Endothelial cell of umbilical vein (primary cell): ENCODE measurements at regions not wholly inside any gene's neighbourhood (a gene's known extent, or its start where the extent isn't known, plus 50 kb on each side); places are given as distances from the start of the nearest gene placed in this dataset.

Source experiments
- BruUV-seq: library from RNA; stranded (reverse); fragments of 400-500 nt; replicated peaks from 2 replicates; lab custom pipeline; 2021; lab: Mats Ljungman, UMichigan
- CTCF ChIA-PET: fragments of 300-600, 350-600 bp; sonication (Branson Sonifier 250); formaldehyde crosslinking; loops from one replicate; lab custom pipeline; 2021; ENCODE audit warnings: antibody characterized with exemption, inconsistent platforms; lab: Charles Lee
- POLR2A ChIA-PET: fragments of 300-600, 350-600 bp; sonication (Branson Sonifier 250); formaldehyde crosslinking; loops from one replicate; lab custom pipeline; 2021; ENCODE audit warnings: antibody characterized with exemption, inconsistent platforms; lab: Charles Lee
- DNase-seq: peaks from one replicate; pipeline ENCODE4 v3.0.0-alpha.2; 2011; ENCODE audit warnings: low read depth, low spot score
- FAIRE-seq: peaks from 2 replicates; lab custom pipeline; 2011; peaks lifted over from hg19 to GRCh38; lab: Jason Lieb, UNC
- H2AFZ ChIP-seq: 2 replicates; pipeline ENCODE4 v1.6.0; 2012; ENCODE audit warnings: low read depth, low read length, control low read depth, inconsistent platforms
- H3K27ac ChIP-seq: 2 replicates; pipeline ENCODE4 v1.5.1; 2011; ENCODE audit warnings: low read depth, mild to moderate bottlenecking, control low read depth, low read length, moderate library complexity; ENCODE audit not compliant: insufficient read depth
- H3K27me3 ChIP-seq, 2 experiments: 2 replicates each; pipeline versions ENCODE4 v1.6.0 to v1.6.1; 2011; ENCODE audit warnings: low read length in 2 of 2, mixed read lengths in 1 of 2; ENCODE audit not compliant: control insufficient read depth in 2 of 2, insufficient read depth in 2 of 2
- H3K36me3 ChIP-seq, 2 experiments: 2 replicates in 1 of 2; 3 replicates in 1 of 2; pipeline ENCODE4 v1.5.1; 2011; ENCODE audit warnings: low read length in 2 of 2, mild to moderate bottlenecking in 1 of 2, moderate library complexity in 1 of 2; ENCODE audit not compliant: control insufficient read depth in 2 of 2, insufficient read depth in 2 of 2; ENCODE audit errors: extremely low read depth in 1 of 2
- H3K4me1 ChIP-seq: 3 replicates; pipeline ENCODE4 v1.5.1; 2011; ENCODE audit warnings: mild to moderate bottlenecking, low read length; ENCODE audit not compliant: control insufficient read depth, insufficient read depth; ENCODE audit errors: extremely low read depth
- H3K4me2 ChIP-seq: 2 replicates; pipeline ENCODE4 v1.6.1; 2011; ENCODE audit warnings: low read length, control low read depth, mixed read lengths; ENCODE audit not compliant: insufficient read depth
- H3K4me3 ChIP-seq, 3 experiments: fragments of 200-600 bp in 1 of 3; sonication (generic), shearing (Covaris generic) in 1 of 3; replicated peaks in 1 of 3; 2 replicates each; pipeline ENCODE4 v1.5.1; 2011 to 2016; ENCODE audit warnings: control low read depth in 3 of 3, low read length in 3 of 3, mild to moderate bottlenecking in 2 of 3, inconsistent platforms in 1 of 3, low read depth in 1 of 3, moderate library complexity in 1 of 3; ENCODE audit not compliant: insufficient read depth in 1 of 3
- H3K79me2 ChIP-seq: 2 replicates; pipeline ENCODE4 v1.6.0; 2012; ENCODE audit warnings: low read length, inconsistent platforms; ENCODE audit not compliant: control insufficient read depth, insufficient read depth
- H3K9ac ChIP-seq: replicated peaks from 2 replicates; pipeline ENCODE3; 2011; ENCODE audit warnings: low read length, control low read depth; ENCODE audit not compliant: insufficient read depth; ENCODE audit errors: extremely low read depth
- H3K9me1 ChIP-seq: replicated peaks from 3 replicates; pipeline ENCODE4 v1.6.0; 2011; ENCODE audit warnings: mild to moderate bottlenecking, low read length; ENCODE audit not compliant: control insufficient read depth, insufficient read depth; ENCODE audit errors: extremely low read depth
- H3K9me3 ChIP-seq: replicated peaks from 2 replicates; pipeline ENCODE4 v1.5.1; 2012; ENCODE audit warnings: low read length, inconsistent platforms; ENCODE audit not compliant: control insufficient read depth, insufficient read depth
- H4K20me1 ChIP-seq: replicated peaks from 2 replicates; pipeline ENCODE3; 2011; ENCODE audit warnings: mild to moderate bottlenecking, low read length; ENCODE audit not compliant: control insufficient read depth, insufficient read depth; ENCODE audit errors: extremely low read depth
- CTCF ChIP-seq, 2 donors: IDR thresholded peaks; 1 replicate in 1 of 2; 2 replicates in 1 of 2; pipeline ENCODE4 v1.5.1; 2011; ENCODE audit warnings: low read length in 2 of 2, mild to moderate bottlenecking in 2 of 2, moderate library complexity in 2 of 2, control low read depth in 1 of 2, inconsistent platforms in 1 of 2, low read depth in 1 of 2; ENCODE audit not compliant: insufficient read depth in 1 of 2; ENCODE audit errors: extremely low read depth in 1 of 2
- EZH2 ChIP-seq: IDR thresholded peaks from 2 replicates; pipeline ENCODE4 v1.6.1; 2012; ENCODE audit warnings: borderline replicate concordance, low read depth, mild to moderate bottlenecking, moderate library complexity, low read length, inconsistent platforms; ENCODE audit not compliant: severe bottlenecking
- FOS ChIP-seq: IDR thresholded peaks from 2 replicates; pipeline ENCODE4 v1.6.1; 2011; ENCODE audit warnings: mild to moderate bottlenecking, low read length, moderate library complexity, borderline replicate concordance; ENCODE audit not compliant: insufficient read depth
- GATA2 ChIP-seq: IDR thresholded peaks from 2 replicates; pipeline ENCODE4 v1.7.0; 2011; ENCODE audit warnings: low read depth, mild to moderate bottlenecking, moderate library complexity, mixed read lengths, low read length; ENCODE audit not compliant: insufficient read length, insufficient read depth
- JUN ChIP-seq: IDR thresholded peaks from 2 replicates; pipeline ENCODE4 v1.6.1; 2011; ENCODE audit warnings: borderline replicate concordance, low read depth; ENCODE audit not compliant: insufficient read length, insufficient read depth
- MAX ChIP-seq: IDR thresholded peaks from 2 replicates; pipeline ENCODE4 v1.6.1; 2011; ENCODE audit not compliant: insufficient read depth, insufficient read length
- MYC ChIP-seq: IDR thresholded peaks from one replicate; pipeline ENCODE4 v1.6.1; 2011; ENCODE audit warnings: mild to moderate bottlenecking, low read depth, low read length
- POLR2A ChIP-seq: IDR thresholded peaks from 2 replicates; pipeline ENCODE4 v1.6.1; 2012; ENCODE audit warnings: low read depth, mild to moderate bottlenecking, control low read depth, low read length
- POLR2AphosphoS5 ChIP-seq: IDR thresholded peaks from 2 replicates; pipeline ENCODE4 v1.6.1; 2012; ENCODE audit warnings: low read depth, mild to moderate bottlenecking, control low read depth, low read length, moderate library complexity; ENCODE audit not compliant: insufficient read depth
- dilution Hi-C: fragments of 300-500 bp; cut with MboI; formaldehyde crosslinking; loops from one replicate; pipeline ENCODE4 v1.15.0; 2019; ENCODE audit warnings: low sequenced_read_pairs; ENCODE audit not compliant: extremely low pct_ligation_motif_present
- intact Hi-C: fragments of 100-400 bp; cut with micrococcal nuclease; formaldehyde crosslinking; loops from one replicate; pipeline ENCODE4 v1.10.0; 2022

- Histone ChIP-seq H3K4me3 (no peak overlapping the region), H3K27me3 (no peaks in the 10 kb centered on the region), H3K36me3 (no peaks in the 10 kb centered on the region), H2AFZ (no peak overlapping the region), H3K4me1 (no peaks in the 10 kb centered on the region), H4K20me1 (no peaks in the 10 kb centered on the region), H3K4me2 (no peak overlapping the region), H3K9ac (no peak overlapping the region), H3K9me1 (no peaks in the 10 kb centered on the region), H3K9me3 (peaks cover 3% of the 10 kb centered on the region), H3K79me2 (no peaks in the 10 kb centered on the region), H3K27ac (no peak overlapping the region)
- dilution Hi-C loops (no loop called here), intact Hi-C loops (no loop called here)
- POLR2A ChIA-PET = no interaction called here
- CTCF ChIA-PET = no interaction called here
- TF ChIP-seq MYC (no peak), CTCF (IDR thresholded peaks at IDR 0.05; ENCODE audit: extremely low read depth in 1 of 2, insufficient read depth in 1 of 2, low read depth in 1 of 2, low read length in 2 of 2) (no peak), GATA2 (no peak)
- DNase-seq (no peak), FAIRE-seq (no peak)
- no TSS peak for BruUV-seq
These were observed 650.7 kb downstream of the CDH8 start for GRCh38 chr16:61385392-61386071.

GRCh38 chr16:61382435-61382834, 653.8 kb downstream of the CDH8 start:
- H3K27ac ChIP-seq = no peak overlapping the region
- dilution Hi-C loops (no loop called here), intact Hi-C loops (no loop called here)
- POLR2A ChIA-PET = no interaction called here
- H3K27me3 ChIP-seq = no peaks in the 10 kb centered on the region
- no peak for FAIRE-seq
- no TSS peak for BruUV-seq
- H3K9ac ChIP-seq = no peak overlapping the region
- H3K36me3 ChIP-seq = no peaks in the 10 kb centered on the region
- no peaks in the 10 kb centered on the region for H4K20me1 ChIP-seq
- H3K4me3 ChIP-seq = no peak overlapping the region
- no peak for TF ChIP-seq GATA2
- no peak for TF ChIP-seq CTCF (IDR thresholded peaks at IDR 0.05; ENCODE audit: extremely low read depth in 1 of 2, insufficient read depth in 1 of 2, low read depth in 1 of 2, low read length in 2 of 2)
- TF ChIP-seq EZH2 = no peak
- no peak for TF ChIP-seq POLR2A
- TF ChIP-seq MAX = no peak
- TF ChIP-seq JUN = no peak
- TF ChIP-seq MYC = no peak
- TF ChIP-seq FOS = no peak
- no peak for TF ChIP-seq POLR2AphosphoS5
- no peaks in the 10 kb centered on the region for H3K9me1 ChIP-seq
- DNase-seq = no peak
- H3K4me2 ChIP-seq = no peak overlapping the region
- CTCF ChIA-PET = no interaction called here
- H3K79me2 ChIP-seq = no peaks in the 10 kb centered on the region
- no peaks in the 10 kb centered on the region for H3K4me1 ChIP-seq
- no peak overlapping the region for H2AFZ ChIP-seq
- peaks cover 5% of the 10 kb centered on the region for H3K9me3 ChIP-seq
